ENCODE measurements at regions not wholly inside any gene's neighbourhood (a gene's known extent, or its start where the extent isn't known, plus 50 kb on each side); places are given as distances from the start of the nearest gene placed in this dataset.
"Not testable (repeated sequence)": the region's sequence is repeated elsewhere in the genome, so short reads cannot be mapped to it uniquely, and the experiment has no call there.

GRCh38 chr4:31803526-31804195, 1083.5 kb downstream of the PCDH7 start:
- H3K4me1 ChIP-seq (ENCODE audit: control extremely low read depth in 1 of 4, control insufficient read depth in 4 of 4, insufficient read depth in 4 of 4, low read length in 3 of 4): no peaks in the 10 kb centered on the region
- H3K27me3 ChIP-seq (replicated peaks in 2 of 5; ENCODE audit: control insufficient read depth in 4 of 5, insufficient read depth in 5 of 5, low read length in 4 of 5): no peaks in the 10 kb centered on the region
- ChIA-PET CTCF (no interaction called here), POLR2A (no interaction called here)
- WGBS (ENCODE audit: insufficient coverage): 80% methylated on average over 1 of the region's 3 CpGs
- DNase-seq: no peak
- no peak overlapping the region for H3K27ac ChIP-seq (ENCODE audit: insufficient read depth in 1 of 2, low read depth in 1 of 2, low read length in 2 of 2, poor library complexity in 1 of 2, severe bottlenecking in 2 of 2)
- no peak overlapping the region for H3K4me3 ChIP-seq (ENCODE audit: control insufficient read depth in 1 of 7, extremely low read depth in 1 of 7, insufficient read depth in 4 of 7, low read depth in 2 of 7, low read length in 6 of 7)
- no peaks in the 10 kb centered on the region for H3K36me3 ChIP-seq (ENCODE audit: control insufficient read depth in 4 of 4, insufficient read depth in 4 of 4, low read length in 3 of 4)
- no peaks in the 10 kb centered on the region for H3K9me3 ChIP-seq (ENCODE audit: control extremely low read depth in 1 of 5, control insufficient read depth in 4 of 5, insufficient read depth in 2 of 5, low read depth in 1 of 5, low read length in 4 of 5)

DNA sequence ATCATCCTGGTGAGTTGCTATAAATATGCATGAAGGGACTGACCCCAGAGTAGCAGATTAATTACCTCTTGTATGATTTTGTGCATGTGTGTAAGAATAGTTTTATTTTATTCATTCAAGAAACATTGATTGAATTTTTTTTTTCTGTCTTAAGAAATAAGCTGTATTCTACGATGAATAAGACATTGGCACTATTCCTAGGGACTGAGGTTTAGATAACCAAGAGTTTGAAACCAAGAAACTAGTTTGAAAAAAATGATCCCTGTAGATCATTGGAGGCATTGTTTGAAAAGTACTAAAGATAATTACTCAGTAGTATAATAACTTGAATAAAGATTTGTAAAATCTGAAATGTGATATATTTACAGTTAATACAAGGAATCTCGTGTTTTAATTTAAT, 1086.9 kb downstream of the PCDH7 start:
- Histone ChIP-seq H3K9me3 (ENCODE audit: control extremely low read depth in 1 of 5, control insufficient read depth in 4 of 5, insufficient read depth in 2 of 5, low read depth in 1 of 5, low read length in 4 of 5) (no peaks in the 10 kb centered on the region), H3K27me3 (replicated peaks in 2 of 5; ENCODE audit: control insufficient read depth in 4 of 5, insufficient read depth in 5 of 5, low read length in 4 of 5) (no peaks in the 10 kb centered on the region), H3K4me3 (ENCODE audit: control insufficient read depth in 1 of 7, extremely low read depth in 1 of 7, insufficient read depth in 4 of 7, low read depth in 2 of 7, low read length in 6 of 7) (no peak overlapping the region), H3K4me1 (ENCODE audit: control extremely low read depth in 1 of 4, control insufficient read depth in 4 of 4, insufficient read depth in 4 of 4, low read length in 3 of 4) (no peaks in the 10 kb centered on the region), H3K36me3 (ENCODE audit: control insufficient read depth in 4 of 4, insufficient read depth in 4 of 4, low read length in 3 of 4) (no peaks in the 10 kb centered on the region), H3K27ac (ENCODE audit: insufficient read depth in 1 of 2, low read depth in 1 of 2, low read length in 2 of 2, poor library complexity in 1 of 2, severe bottlenecking in 2 of 2) (no peak overlapping the region)
- WGBS (ENCODE audit: insufficient coverage): 83% methylated on average over 1 of the region's 2 CpGs
- CTCF ChIA-PET: no interaction called here
- POLR2A ChIA-PET: no interaction called here
- no peak for DNase-seq

DNA sequence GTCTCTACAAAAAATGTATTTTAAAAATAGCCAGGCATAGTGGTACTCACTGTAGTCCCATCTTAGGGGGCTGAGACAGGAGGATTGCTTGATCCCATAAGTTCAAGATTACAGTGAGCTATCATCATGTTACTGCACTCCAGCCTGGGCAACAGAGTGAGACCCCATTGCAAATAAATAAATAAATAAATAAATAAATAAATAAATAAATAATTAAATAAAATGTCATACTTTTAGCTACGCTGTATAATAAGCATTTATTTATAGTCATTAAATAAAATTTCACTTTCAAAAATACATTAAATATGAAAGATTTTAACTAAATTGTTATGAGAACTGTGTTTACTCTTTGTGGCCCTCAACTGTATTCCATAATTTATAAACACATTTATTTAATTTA, 1124.2 kb downstream of the PCDH7 start:
- ChIA-PET CTCF (no interaction called here), POLR2A (no interaction called here)
- Histone ChIP-seq H3K27me3 (replicated peaks in 2 of 5; ENCODE audit: control insufficient read depth in 4 of 5, insufficient read depth in 5 of 5, low read length in 4 of 5) (no peaks in the 10 kb centered on the region), H3K4me1 (ENCODE audit: control extremely low read depth in 1 of 4, control insufficient read depth in 4 of 4, insufficient read depth in 4 of 4, low read length in 3 of 4) (no peaks in the 10 kb centered on the region), H3K36me3 (ENCODE audit: control insufficient read depth in 4 of 4, insufficient read depth in 4 of 4, low read length in 3 of 4) (no peaks in the 10 kb centered on the region), H3K4me3 (ENCODE audit: control insufficient read depth in 1 of 7, extremely low read depth in 1 of 7, insufficient read depth in 4 of 7, low read depth in 2 of 7, low read length in 6 of 7) (no peak overlapping the region), H3K27ac (ENCODE audit: insufficient read depth in 1 of 2, low read depth in 1 of 2, low read length in 2 of 2, poor library complexity in 1 of 2, severe bottlenecking in 2 of 2) (no peak overlapping the region), H3K9me3 (ENCODE audit: control extremely low read depth in 1 of 5, control insufficient read depth in 4 of 5, insufficient read depth in 2 of 5, low read depth in 1 of 5, low read length in 4 of 5) (peaks cover 0 to 3% (median 0%) of the 10 kb centered on the region in 5 experiments)
- no peak for DNase-seq
- WGBS (ENCODE audit: insufficient coverage): no CpG with 5 or more reads among the region's 1 CpG

- POLR2A ChIA-PET: no interaction called here
- 100% methylated on average over 1 of the region's 2 CpGs for WGBS (ENCODE audit: insufficient coverage)
- CTCF ChIA-PET: no interaction called here
- H3K9me3 ChIP-seq (ENCODE audit: control extremely low read depth in 1 of 5, control insufficient read depth in 4 of 5, insufficient read depth in 2 of 5, low read depth in 1 of 5, low read length in 4 of 5): peaks cover 0 to 1% (median 0%) of the 10 kb centered on the region in 5 experiments
- no peaks in the 10 kb centered on the region for H3K27me3 ChIP-seq (replicated peaks in 2 of 5; ENCODE audit: control insufficient read depth in 4 of 5, insufficient read depth in 5 of 5, low read length in 4 of 5)
- H3K4me1 ChIP-seq (ENCODE audit: control extremely low read depth in 1 of 4, control insufficient read depth in 4 of 4, insufficient read depth in 4 of 4, low read length in 3 of 4): no peaks in the 10 kb centered on the region
- H3K4me3 ChIP-seq (ENCODE audit: control insufficient read depth in 1 of 7, extremely low read depth in 1 of 7, insufficient read depth in 4 of 7, low read depth in 2 of 7, low read length in 6 of 7): no peak overlapping the region
- no peaks in the 10 kb centered on the region for H3K36me3 ChIP-seq (ENCODE audit: control insufficient read depth in 4 of 4, insufficient read depth in 4 of 4, low read length in 3 of 4)
- DNase-seq: no peak
- no peak overlapping the region for H3K27ac ChIP-seq (ENCODE audit: insufficient read depth in 1 of 2, low read depth in 1 of 2, low read length in 2 of 2, poor library complexity in 1 of 2, severe bottlenecking in 2 of 2)
These were observed 1131.8 kb downstream of the PCDH7 start for GRCh38 chr4:31851946-31852345.

- no CpG with 5 or more reads among the region's 2 CpGs for WGBS (ENCODE audit: insufficient coverage)
- POLR2A ChIA-PET: no interaction called here
These were observed 1157.3 kb downstream of the PCDH7 start for GRCh38 chr4:31877429-31877828.

DNA sequence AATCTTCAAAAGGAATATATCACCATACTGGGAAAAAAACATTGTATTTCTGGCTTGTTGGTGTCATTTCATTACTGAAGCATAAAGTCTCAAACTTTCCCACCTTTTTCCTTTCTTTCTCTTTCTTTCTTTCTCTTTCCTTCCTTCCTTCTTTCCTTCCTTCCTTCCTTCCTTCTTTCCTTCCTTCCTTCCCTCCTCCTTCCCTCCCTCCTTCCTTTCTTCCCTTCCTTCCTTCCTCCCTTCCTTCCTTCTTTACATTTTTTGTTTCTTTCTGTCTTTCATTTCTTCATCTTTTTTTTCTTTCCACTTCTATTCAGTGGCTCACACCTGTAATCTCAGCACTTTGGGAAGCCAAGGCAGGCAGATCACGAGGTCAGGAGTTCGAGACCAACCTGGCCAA, 1160.7 kb downstream of the PCDH7 start:
- WGBS (ENCODE audit: insufficient coverage): no CpG with 5 or more reads among the region's 2 CpGs

More at GRCh38 chr4:31877429-31877828, 1157.3 kb downstream of the PCDH7 start:
- Histone ChIP-seq H3K27me3 (replicated peaks in 2 of 5; ENCODE audit: control insufficient read depth in 4 of 5, insufficient read depth in 5 of 5, low read length in 4 of 5) (no peaks in the 10 kb centered on the region), H3K9me3 (ENCODE audit: control extremely low read depth in 1 of 5, control insufficient read depth in 4 of 5, insufficient read depth in 2 of 5, low read depth in 1 of 5, low read length in 4 of 5) (peaks cover 0 to 1% (median 0%) of the 10 kb centered on the region in 5 experiments), H3K4me3 (ENCODE audit: control insufficient read depth in 1 of 7, extremely low read depth in 1 of 7, insufficient read depth in 4 of 7, low read depth in 2 of 7, low read length in 6 of 7) (no peak overlapping the region), H3K27ac (ENCODE audit: insufficient read depth in 1 of 2, low read depth in 1 of 2, low read length in 2 of 2, poor library complexity in 1 of 2, severe bottlenecking in 2 of 2) (no peak overlapping the region), H3K4me1 (ENCODE audit: control extremely low read depth in 1 of 4, control insufficient read depth in 4 of 4, insufficient read depth in 4 of 4, low read length in 3 of 4) (no peaks in the 10 kb centered on the region), H3K36me3 (ENCODE audit: control insufficient read depth in 4 of 4, insufficient read depth in 4 of 4, low read length in 3 of 4) (no peaks in the 10 kb centered on the region)
- no peak for DNase-seq
- CTCF ChIA-PET: no interaction called here

GRCh38 chr4:31896349-31896748, 1176.2 kb downstream of the PCDH7 start:
- POLR2A ChIA-PET: no interaction called here
- no peak for DNase-seq
- Histone ChIP-seq H3K36me3 (ENCODE audit: control insufficient read depth in 4 of 4, insufficient read depth in 4 of 4, low read length in 3 of 4) (no peaks in the 10 kb centered on the region), H3K4me3 (ENCODE audit: control insufficient read depth in 1 of 7, extremely low read depth in 1 of 7, insufficient read depth in 4 of 7, low read depth in 2 of 7, low read length in 6 of 7) (no peak overlapping the region), H3K4me1 (ENCODE audit: control extremely low read depth in 1 of 4, control insufficient read depth in 4 of 4, insufficient read depth in 4 of 4, low read length in 3 of 4) (no peaks in the 10 kb centered on the region), H3K9me3 (ENCODE audit: control extremely low read depth in 1 of 5, control insufficient read depth in 4 of 5, insufficient read depth in 2 of 5, low read depth in 1 of 5, low read length in 4 of 5) (no peaks in the 10 kb centered on the region), H3K27me3 (replicated peaks in 2 of 5; ENCODE audit: control insufficient read depth in 4 of 5, insufficient read depth in 5 of 5, low read length in 4 of 5) (no peaks in the 10 kb centered on the region), H3K27ac (ENCODE audit: insufficient read depth in 1 of 2, low read depth in 1 of 2, low read length in 2 of 2, poor library complexity in 1 of 2, severe bottlenecking in 2 of 2) (no peak overlapping the region)
- CTCF ChIA-PET: no interaction called here

More for the DNA sequence above, 1160.7 kb downstream of the PCDH7 start:
- CTCF ChIA-PET; H3K27me3 ChIP-seq (replicated peaks in 2 of 5; ENCODE audit: control insufficient read depth in 4 of 5, insufficient read depth in 5 of 5, low read length in 4 of 5); H3K4me1 ChIP-seq (ENCODE audit: control extremely low read depth in 1 of 4, control insufficient read depth in 4 of 4, insufficient read depth in 4 of 4, low read length in 3 of 4); H3K4me3 ChIP-seq (ENCODE audit: control insufficient read depth in 1 of 7, extremely low read depth in 1 of 7, insufficient read depth in 4 of 7, low read depth in 2 of 7, low read length in 6 of 7); POLR2A ChIA-PET; H3K36me3 ChIP-seq (ENCODE audit: control insufficient read depth in 4 of 4, insufficient read depth in 4 of 4, low read length in 3 of 4); H3K27ac ChIP-seq (ENCODE audit: insufficient read depth in 1 of 2, low read depth in 1 of 2, low read length in 2 of 2, poor library complexity in 1 of 2, severe bottlenecking in 2 of 2); DNase-seq; H3K9me3 ChIP-seq (ENCODE audit: control extremely low read depth in 1 of 5, control insufficient read depth in 4 of 5, insufficient read depth in 2 of 5, low read depth in 1 of 5, low read length in 4 of 5): not testable (repeated sequence)

Data from common myeloid progenitor, CD34-positive (primary cell).